Endodermal cell (in vitro differentiated cells): ENCODE measurements at regions not wholly inside any gene's neighbourhood (a gene's known extent, or its start where the extent isn't known, plus 50 kb on each side); places are given as distances from the start of the nearest gene placed in this dataset.

ENCODE experiments used
- DNase-seq: peaks from one replicate; pipeline ENCODE4 v3.0.0-alpha.2; 2017
- H3K27ac ChIP-seq: 2 replicates; pipeline ENCODE4 v1.5.1; 2013; ENCODE audit warnings: mild to moderate bottlenecking, low read depth, low read length, moderate library complexity
- H3K27me3 ChIP-seq: 2 replicates; pipeline ENCODE4 v1.6.1; 2013; ENCODE audit warnings: mild to moderate bottlenecking, low read length, moderate library complexity; ENCODE audit not compliant: insufficient read depth, control insufficient read depth, poor library complexity, severe bottlenecking
- H3K36me3 ChIP-seq: 2 replicates; pipeline ENCODE4 v1.7.0; 2013; ENCODE audit warnings: mild to moderate bottlenecking, low read length, moderate library complexity; ENCODE audit not compliant: control insufficient read depth, insufficient read depth
- H3K4me1 ChIP-seq: one replicate; pipeline ENCODE4 v1.7.0; 2013; ENCODE audit warnings: low read length; ENCODE audit not compliant: control insufficient read depth, insufficient read depth
- H3K4me3 ChIP-seq: 2 replicates; pipeline ENCODE4 v1.5.1; 2013; ENCODE audit warnings: mild to moderate bottlenecking, low read length, moderate library complexity
- H3K9ac ChIP-seq: 2 replicates; pipeline ENCODE4 v1.6.1; 2013; ENCODE audit warnings: mild to moderate bottlenecking, low read length, moderate library complexity; ENCODE audit not compliant: poor library complexity, severe bottlenecking; ENCODE audit errors: extremely low read depth
- H3K9me3 ChIP-seq: 2 replicates; pipeline ENCODE4 v1.6.1; 2013; ENCODE audit warnings: mild to moderate bottlenecking, low read length, moderate library complexity; ENCODE audit not compliant: control insufficient read depth
- H3K27ac Mint-ChIP-seq: 2 replicates; pipeline ENCODE4 v1.8.0; 2020; ENCODE audit warnings: mixed read lengths
- H3K27me3 Mint-ChIP-seq: 2 replicates; pipeline ENCODE4 v1.8.0; 2021; ENCODE audit warnings: mild to moderate bottlenecking, mixed read lengths; ENCODE audit not compliant: insufficient read depth
- H3K36me3 Mint-ChIP-seq: 2 replicates; pipeline ENCODE4 v1.8.0; 2020; ENCODE audit warnings: low read depth, mixed read lengths
- H3K4me1 Mint-ChIP-seq: 2 replicates; pipeline ENCODE4 v1.8.0; 2020; ENCODE audit warnings: mixed read lengths
- H3K4me3 Mint-ChIP-seq: 2 replicates; pipeline ENCODE4 v1.8.0; 2020; ENCODE audit warnings: mild to moderate bottlenecking, moderate library complexity, mixed read lengths
- H3K9me3 Mint-ChIP-seq: 2 replicates; pipeline ENCODE4 v1.8.0; 2020; ENCODE audit warnings: mild to moderate bottlenecking, mixed read lengths
- CTCF ChIP-seq: fragments of 200-600 bp; sonication (generic); conservative IDR thresholded peaks from 2 replicates; pipeline ENCODE4 v1.5.0; 2021; ENCODE audit warnings: antibody characterized with exemption, mild to moderate bottlenecking
- WGBS, 2 experiments: methylation state at CpG; one replicate each; pipeline versions ENCODE4 v1.1.5 to v1.1.7; 2013; ENCODE audit warnings: missing lambda C conversion rate in 2 of 2, mixed read lengths in 1 of 2; ENCODE audit not compliant: insufficient coverage in 1 of 2, insufficient read length in 1 of 2; 5-methylcytosine and 5-hydroxymethylcytosine counted together

- Histone ChIP-seq H3K36me3 (no peaks in the 10 kb centered on the region), H3K9ac (no peak overlapping the region), H3K4me3 (no peak overlapping the region), H3K27ac (no peak overlapping the region), H3K9me3 (peaks cover 9% of the 10 kb centered on the region), H3K4me1 (peaks cover 6% of the 10 kb centered on the region), H3K27me3 (peaks cover 18% of the 10 kb centered on the region)
- Mint-ChIP-seq H3K27me3 (peaks cover 4% of the 10 kb centered on the region), H3K36me3 (no peaks in the 10 kb centered on the region), H3K4me1 (peaks cover 11% of the 10 kb centered on the region), H3K27ac (no peak overlapping the region), H3K4me3 (no peak overlapping the region), H3K9me3 (peaks cover 9% of the 10 kb centered on the region)
- TF ChIP-seq CTCF = no peak
- DNase-seq = no peak
- 92 to 98% methylated on average over 4 of the region's 4 CpGs for WGBS, 2 experiments
Measured at GRCh38 chr5:109937951-109938350, 248.2 kb downstream of the MAN2A1 start.

- Mint-ChIP-seq H3K4me3 (no peak overlapping the region), H3K27ac (no peak overlapping the region), H3K9me3 (peaks cover 9% of the 10 kb centered on the region), H3K27me3 (peaks cover 4% of the 10 kb centered on the region), H3K4me1 (peaks cover 11% of the 10 kb centered on the region), H3K36me3 (no peaks in the 10 kb centered on the region)
- H3K36me3 ChIP-seq = no peaks in the 10 kb centered on the region
- no peak overlapping the region for H3K4me3 ChIP-seq
- 85 to 100% methylated on average over 1 to 2 of the region's 2 CpGs for WGBS, 2 experiments
- no peak for DNase-seq
- H3K27ac ChIP-seq = no peak overlapping the region
- H3K9ac ChIP-seq = no peak overlapping the region
- peaks cover 9% of the 10 kb centered on the region for H3K9me3 ChIP-seq
- H3K4me1 ChIP-seq = peaks cover 6% of the 10 kb centered on the region
- TF ChIP-seq CTCF = no peak
- peaks cover 18% of the 10 kb centered on the region for H3K27me3 ChIP-seq
Measured at GRCh38 chr5:109938453-109938852, 248.7 kb downstream of the MAN2A1 start.

GRCh38 chr5:109939116-109939682 lies 249.5 kb downstream of the MAN2A1 start:
- no peaks in the 10 kb centered on the region for H3K36me3 ChIP-seq
- H3K27me3 ChIP-seq = peaks cover 23% of the 10 kb centered on the region
- no peak overlapping the region for H3K27ac ChIP-seq
- 88 to 93% methylated on average over 3 to 7 of the region's 7 CpGs for WGBS, 2 experiments
- no peak for DNase-seq
- Mint-ChIP-seq H3K27ac (no peak overlapping the region), H3K4me3 (no peak overlapping the region), H3K9me3 (peaks cover 9% of the 10 kb centered on the region), H3K4me1 (peaks cover 11% of the 10 kb centered on the region), H3K27me3 (peaks cover 5% of the 10 kb centered on the region), H3K36me3 (no peaks in the 10 kb centered on the region)
- H3K9me3 ChIP-seq = peaks cover 9% of the 10 kb centered on the region
- H3K4me1 ChIP-seq = peaks cover 6% of the 10 kb centered on the region
- no peak overlapping the region for H3K9ac ChIP-seq
- no peak overlapping the region for H3K4me3 ChIP-seq
- TF ChIP-seq CTCF = no peak
